HS-27A (cell line): ENCODE measurements at regions not wholly inside any gene's neighbourhood (a gene's known extent, or its start where the extent isn't known, plus 50 kb on each side); places are given as distances from the start of the nearest gene placed in this dataset.
"Not testable (repeated sequence)": the region's sequence is repeated elsewhere in the genome, so short reads cannot be mapped to it uniquely, and the experiment has no call there.

ENCODE experiments used
- DNase-seq: peaks from one replicate; pipeline ENCODE4 v3.0.0-alpha.2; 2012; ENCODE audit warnings: low read depth, missing footprints

- no peak for DNase-seq
These were observed 304.4 kb downstream of the SUCLA2 start for GRCh38 chr13:47696674-47697073.

DNA sequence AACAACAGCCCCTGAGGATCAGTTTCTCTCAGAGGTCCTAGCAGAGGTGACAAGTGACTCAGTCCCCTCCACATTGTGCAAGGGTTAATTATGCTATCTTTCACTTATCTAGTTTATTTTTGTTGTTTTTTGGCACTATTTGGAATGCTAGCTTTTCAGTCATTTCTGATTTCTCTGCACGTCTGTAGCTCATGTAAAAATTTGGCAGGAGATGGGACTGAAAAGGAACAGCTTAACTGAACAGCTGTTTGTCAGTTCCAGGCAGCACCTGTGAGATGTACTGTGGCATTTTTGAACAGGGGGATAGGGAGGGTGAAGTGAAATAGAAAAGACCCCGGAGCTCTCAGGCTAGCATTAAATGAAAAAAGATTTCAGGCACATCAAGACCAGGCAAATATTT lies 313.5 kb downstream of the SUCLA2 start:
- no peak for DNase-seq

DNA sequence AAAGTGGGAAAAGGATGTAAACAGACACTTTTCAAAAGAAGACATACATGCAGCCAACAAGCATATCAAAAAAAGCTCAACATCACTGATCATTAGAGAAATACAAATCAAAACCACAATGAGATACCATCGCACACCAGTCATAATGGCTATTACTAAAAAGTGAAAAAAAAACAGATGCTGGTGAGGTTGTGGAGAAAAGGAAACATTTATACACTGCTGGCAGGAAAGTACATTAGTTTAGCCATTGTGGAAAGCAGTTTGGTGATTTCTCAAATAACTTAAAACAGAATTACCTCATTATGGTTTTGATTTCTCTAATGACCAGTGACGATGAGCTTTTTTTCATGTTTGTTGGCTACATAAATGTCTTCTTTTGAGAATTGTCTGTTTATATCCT lies 315.9 kb downstream of the SUCLA2 start:
- DNase-seq, result not testable (repeated sequence)

DNA sequence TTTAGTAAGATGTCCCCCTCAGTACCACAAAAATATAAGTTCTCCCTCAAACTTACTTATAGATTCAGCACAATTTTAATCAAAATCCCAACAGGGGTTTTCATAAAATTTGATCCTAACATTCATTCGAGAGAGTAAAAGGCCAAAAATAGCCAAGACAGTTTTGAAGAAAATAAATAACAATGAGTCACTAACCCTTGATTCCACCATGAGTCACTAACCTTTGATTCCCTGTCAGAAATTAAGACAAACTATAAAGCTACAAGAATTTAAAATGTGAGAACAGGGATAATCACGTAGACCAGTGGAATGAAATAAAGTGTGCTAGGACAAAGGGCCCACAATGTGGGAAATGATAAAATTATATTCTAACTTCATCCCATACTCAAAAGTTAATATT lies 320.3 kb downstream of the SUCLA2 start:
- DNase-seq, result no peak

DNA sequence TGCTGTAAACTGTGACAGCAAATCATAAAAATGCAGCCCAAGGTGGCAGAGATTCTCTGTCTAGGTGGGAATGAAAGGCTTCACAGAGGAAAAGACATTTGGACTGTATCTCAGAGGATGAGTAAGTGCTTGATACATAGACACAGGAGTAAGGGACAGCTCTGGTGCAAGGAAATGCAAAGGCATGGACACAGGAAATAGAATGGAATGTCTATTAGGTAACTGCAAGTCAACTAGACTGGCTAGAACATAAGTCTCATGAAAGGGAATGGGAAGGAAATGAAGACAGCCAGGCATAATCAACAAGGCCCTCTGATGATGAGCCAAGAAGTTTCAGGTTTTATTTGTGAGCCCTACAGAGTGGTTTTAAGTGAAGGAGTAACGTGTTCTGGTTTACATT lies 321.7 kb downstream of the SUCLA2 start:
- no peak for DNase-seq

DNA sequence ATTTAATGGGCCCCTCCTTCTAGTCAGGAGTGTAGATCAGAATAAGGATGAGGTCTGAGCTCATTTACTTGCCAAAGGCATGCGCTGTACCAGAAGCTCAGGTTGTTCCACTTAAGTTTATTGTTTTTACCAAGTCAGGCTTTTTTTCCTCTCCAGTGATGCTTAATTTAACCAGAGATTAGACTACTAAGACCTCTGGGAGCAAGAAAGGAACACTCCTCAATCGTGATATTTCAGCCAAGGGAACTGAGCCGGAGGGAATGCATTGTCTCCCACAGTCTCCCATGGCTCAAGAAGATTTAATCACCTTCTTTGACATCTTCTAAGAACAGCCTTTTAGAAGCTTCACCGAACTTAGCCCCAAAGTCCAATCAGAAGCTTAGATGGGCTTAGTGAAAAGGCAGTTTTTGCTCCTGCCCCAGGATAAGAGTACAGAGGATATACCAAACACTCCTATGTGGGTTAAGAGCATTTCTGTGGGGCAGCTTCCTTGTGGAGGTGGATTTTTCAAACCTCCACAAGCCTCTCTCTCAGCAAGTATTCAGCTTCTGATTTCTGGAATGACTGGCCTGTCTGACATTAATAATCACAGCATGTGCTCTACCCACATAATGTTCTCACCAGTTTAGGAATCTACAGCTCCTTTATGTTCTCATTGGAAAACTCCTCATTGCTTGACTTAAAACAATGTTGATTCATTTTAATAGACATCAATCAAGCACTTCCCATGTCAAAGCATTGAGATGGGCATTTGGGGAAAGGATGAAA lies 322.7 kb downstream of the SUCLA2 start:
- no peak for DNase-seq

GRCh38 chr13:47675871-47676270 lies 325.2 kb downstream of the SUCLA2 start:
- no peak for DNase-seq

- DNase-seq, result no peak
These were observed 327.8 kb downstream of the SUCLA2 start for GRCh38 chr13:47673009-47673850.

DNA sequence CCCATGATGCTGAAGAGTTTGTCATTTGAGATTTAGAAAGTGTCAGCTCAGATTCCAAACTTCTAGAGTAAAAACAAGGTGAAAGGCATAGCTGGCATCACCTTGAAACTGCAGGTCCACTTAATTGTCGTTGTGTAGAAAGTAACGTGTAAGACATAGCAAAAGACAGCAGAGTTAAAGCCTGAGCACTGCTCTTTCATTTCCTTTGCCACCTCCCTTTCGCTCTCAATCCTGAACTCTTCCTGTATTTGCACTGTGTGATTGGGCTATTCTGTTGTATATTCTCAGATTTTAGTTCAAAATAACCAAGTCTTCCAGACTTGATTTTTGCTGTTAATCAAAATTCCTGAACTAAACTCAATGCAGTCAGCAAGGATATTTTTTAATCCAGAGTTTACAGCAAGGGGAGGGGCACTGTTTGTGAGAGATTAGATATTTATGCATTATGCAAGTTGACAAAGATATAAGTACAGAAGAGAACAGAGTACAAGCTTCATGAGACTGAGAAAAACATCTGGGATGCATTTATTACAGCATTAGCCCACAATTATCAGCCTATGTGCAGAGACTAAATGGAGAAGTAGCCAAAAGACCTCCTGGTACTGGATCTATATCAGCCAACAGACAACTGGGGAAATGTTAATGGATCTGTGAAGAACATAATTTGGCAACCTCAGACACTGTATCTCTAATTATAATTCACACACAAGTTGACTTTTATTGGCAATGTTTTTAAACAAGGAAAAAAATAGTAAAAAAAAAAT lies 328.6 kb downstream of the SUCLA2 start:
- no peak for DNase-seq

GRCh38 chr13:47671776-47672175 lies 329.3 kb downstream of the SUCLA2 start:
- no peak for DNase-seq

GRCh38 chr13:47665043-47665442 lies 336.0 kb downstream of the SUCLA2 start:
- no peak for DNase-seq

- DNase-seq, result no peak
These were observed 340.0 kb downstream of the SUCLA2 start for GRCh38 chr13:47661076-47661475.

DNA sequence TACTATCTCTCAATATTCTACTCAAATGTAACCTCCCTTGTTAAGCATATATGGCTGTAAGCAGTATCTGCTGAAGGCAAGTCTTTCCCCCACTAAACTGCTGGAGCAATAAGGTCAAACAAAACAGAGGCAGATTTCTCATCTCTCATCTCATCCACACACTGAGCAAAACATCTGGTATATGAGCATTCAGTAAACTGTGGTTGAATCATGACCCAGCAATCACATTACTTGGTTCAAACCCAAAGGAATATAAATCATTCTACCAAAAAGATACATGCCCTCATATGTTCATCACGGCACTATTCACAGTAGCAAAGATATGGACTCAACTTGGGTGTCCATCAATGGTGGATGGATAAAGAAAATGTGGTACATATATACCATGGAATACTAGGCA lies 344.4 kb downstream of the SUCLA2 start:
- DNase-seq, result no peak

DNA sequence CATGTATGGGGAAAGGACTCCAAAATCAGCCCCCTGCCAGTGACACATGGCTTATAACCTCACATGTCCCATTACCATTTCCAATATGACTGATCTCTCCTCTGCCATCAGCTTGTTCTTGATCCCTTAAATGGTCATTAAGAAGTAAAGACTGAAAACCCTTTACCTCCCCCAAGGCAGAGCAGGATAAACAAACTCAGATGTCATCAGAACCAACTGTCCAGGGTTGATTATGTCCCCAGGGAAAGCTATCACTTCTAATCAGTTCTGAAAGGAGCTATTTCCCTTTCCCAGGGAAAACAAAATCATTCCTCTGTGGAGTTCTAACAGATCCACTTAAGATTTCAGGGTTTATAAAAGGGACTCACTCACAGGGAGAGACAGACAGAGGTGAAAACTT lies 350.9 kb downstream of the SUCLA2 start:
- DNase-seq, result no peak

GRCh38 chr13:47647001-47647400 lies 354.1 kb downstream of the SUCLA2 start:
- DNase-seq, result no peak

- no peak for DNase-seq
These were observed 354.8 kb downstream of the SUCLA2 start for GRCh38 chr13:47646298-47646697.

GRCh38 chr13:47639738-47640447 lies 361.2 kb downstream of the SUCLA2 start:
- no peak for DNase-seq

GRCh38 chr13:47638627-47639026 lies 362.4 kb downstream of the SUCLA2 start:
- DNase-seq, result no peak

DNA sequence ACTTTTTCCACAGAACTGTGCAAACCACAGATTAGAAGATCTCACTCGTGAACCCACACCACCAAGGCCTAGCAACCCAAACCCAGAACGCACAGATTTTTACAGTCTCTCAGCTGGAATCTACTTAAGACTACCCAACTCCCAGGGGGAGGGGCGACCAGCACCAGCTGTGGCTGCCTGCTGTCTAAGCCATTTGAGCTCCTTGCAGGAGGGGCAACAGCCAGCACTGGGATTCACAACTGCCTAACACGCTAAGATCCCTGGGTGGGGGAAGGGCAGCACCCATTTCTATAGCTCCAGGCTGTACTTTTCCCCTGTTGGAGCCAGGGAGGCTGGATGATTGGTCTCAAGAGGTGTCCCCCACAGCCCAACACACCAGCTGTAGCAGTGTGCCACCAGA lies 368.8 kb downstream of the SUCLA2 start:
- no peak for DNase-seq

GRCh38 chr13:47628666-47629065 lies 372.4 kb downstream of the SUCLA2 start:
- peak; percentile 1 for DNase-seq

DNA sequence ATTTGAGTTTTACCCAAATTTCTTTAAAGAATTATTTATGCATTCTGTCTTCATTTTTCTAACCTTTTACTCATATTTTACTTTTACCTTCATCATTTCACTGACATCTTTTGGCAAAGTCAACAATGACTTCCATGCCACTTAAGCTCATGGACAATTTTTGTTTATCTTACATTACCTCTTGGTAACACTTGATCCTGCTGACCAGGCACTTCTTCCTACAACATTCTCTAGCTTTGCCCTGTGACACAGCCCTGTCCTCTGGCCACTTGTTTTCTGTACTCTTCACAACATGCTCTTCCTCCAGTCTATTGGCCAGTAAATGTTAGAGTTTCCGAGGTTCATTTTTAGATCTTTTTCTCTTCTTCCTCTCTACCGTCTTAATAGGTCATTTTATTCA lies 377.2 kb downstream of the SUCLA2 start:
- no peak for DNase-seq

GRCh38 chr13:47621931-47622330 lies 379.1 kb downstream of the SUCLA2 start:
- no peak for DNase-seq
